ENCODE measurements at regions not wholly inside any gene's neighbourhood (a gene's known extent, or its start where the extent isn't known, plus 50 kb on each side); places are given as distances from the start of the nearest gene placed in this dataset.

DNA sequence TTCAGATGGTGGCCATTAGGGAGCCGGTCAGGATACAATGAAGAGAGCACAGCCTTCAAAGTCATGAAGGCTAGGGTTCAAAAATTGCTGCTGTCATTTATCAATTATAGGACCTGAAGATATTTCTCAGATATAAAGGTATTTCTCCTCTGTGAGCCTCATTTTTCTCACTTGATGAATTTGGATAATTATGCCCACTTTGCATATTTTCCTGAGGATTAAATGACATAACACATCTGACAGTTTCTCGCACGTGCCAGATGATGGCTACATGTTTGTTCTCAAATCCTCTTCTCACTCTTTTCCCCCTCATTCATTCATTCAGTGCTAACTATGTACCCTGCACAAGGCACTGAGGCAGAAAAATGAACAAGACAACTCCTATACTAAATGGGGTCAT is 391.6 kb downstream of the INHBA start (continued):
- TF ChIP-seq, protein P1, sequence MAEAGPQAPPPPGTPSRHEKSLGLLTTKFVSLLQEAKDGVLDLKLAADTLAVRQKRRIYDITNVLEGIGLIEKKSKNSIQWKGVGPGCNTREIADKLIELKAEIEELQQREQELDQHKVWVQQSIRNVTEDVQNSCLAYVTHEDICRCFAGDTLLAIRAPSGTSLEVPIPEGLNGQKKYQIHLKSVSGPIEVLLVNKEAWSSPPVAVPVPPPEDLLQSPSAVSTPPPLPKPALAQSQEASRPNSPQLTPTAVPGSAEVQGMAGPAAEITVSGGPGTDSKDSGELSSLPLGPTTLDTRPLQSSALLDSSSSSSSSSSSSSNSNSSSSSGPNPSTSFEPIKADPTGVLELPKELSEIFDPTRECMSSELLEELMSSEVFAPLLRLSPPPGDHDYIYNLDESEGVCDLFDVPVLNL (IDR thresholded peaks at IDR 0.05; ENCODE audit: low read depth, low read length): no peak
- TF ChIP-seq, protein P2, sequence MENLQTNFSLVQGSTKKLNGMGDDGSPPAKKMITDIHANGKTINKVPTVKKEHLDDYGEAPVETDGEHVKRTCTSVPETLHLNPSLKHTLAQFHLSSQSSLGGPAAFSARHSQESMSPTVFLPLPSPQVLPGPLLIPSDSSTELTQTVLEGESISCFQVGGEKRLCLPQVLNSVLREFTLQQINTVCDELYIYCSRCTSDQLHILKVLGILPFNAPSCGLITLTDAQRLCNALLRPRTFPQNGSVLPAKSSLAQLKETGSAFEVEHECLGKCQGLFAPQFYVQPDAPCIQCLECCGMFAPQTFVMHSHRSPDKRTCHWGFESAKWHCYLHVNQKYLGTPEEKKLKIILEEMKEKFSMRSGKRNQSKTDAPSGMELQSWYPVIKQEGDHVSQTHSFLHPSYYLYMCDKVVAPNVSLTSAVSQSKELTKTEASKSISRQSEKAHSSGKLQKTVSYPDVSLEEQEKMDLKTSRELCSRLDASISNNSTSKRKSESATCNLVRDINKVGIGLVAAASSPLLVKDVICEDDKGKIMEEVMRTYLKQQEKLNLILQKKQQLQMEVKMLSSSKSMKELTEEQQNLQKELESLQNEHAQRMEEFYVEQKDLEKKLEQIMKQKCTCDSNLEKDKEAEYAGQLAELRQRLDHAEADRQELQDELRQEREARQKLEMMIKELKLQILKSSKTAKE (IDR thresholded peaks at IDR 0.05; ENCODE audit: low read depth, poor library complexity, severe bottlenecking): no peak
- no peak for TF ChIP-seq CHD1 (IDR thresholded peaks at IDR 0.05; ENCODE audit: low read depth, low read length)
- TF ChIP-seq TCF3 (IDR thresholded peaks at IDR 0.05; ENCODE audit: borderline replicate concordance, insufficient read depth, low read depth, low read length): no peak
- TF ChIP-seq, protein P3, sequence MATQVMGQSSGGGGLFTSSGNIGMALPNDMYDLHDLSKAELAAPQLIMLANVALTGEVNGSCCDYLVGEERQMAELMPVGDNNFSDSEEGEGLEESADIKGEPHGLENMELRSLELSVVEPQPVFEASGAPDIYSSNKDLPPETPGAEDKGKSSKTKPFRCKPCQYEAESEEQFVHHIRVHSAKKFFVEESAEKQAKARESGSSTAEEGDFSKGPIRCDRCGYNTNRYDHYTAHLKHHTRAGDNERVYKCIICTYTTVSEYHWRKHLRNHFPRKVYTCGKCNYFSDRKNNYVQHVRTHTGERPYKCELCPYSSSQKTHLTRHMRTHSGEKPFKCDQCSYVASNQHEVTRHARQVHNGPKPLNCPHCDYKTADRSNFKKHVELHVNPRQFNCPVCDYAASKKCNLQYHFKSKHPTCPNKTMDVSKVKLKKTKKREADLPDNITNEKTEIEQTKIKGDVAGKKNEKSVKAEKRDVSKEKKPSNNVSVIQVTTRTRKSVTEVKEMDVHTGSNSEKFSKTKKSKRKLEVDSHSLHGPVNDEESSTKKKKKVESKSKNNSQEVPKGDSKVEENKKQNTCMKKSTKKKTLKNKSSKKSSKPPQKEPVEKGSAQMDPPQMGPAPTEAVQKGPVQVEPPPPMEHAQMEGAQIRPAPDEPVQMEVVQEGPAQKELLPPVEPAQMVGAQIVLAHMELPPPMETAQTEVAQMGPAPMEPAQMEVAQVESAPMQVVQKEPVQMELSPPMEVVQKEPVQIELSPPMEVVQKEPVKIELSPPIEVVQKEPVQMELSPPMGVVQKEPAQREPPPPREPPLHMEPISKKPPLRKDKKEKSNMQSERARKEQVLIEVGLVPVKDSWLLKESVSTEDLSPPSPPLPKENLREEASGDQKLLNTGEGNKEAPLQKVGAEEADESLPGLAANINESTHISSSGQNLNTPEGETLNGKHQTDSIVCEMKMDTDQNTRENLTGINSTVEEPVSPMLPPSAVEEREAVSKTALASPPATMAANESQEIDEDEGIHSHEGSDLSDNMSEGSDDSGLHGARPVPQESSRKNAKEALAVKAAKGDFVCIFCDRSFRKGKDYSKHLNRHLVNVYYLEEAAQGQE (IDR thresholded peaks at IDR 0.05; ENCODE audit: low read depth, low read length): no peak
- TF ChIP-seq CBX3 (IDR thresholded peaks at IDR 0.05; ENCODE audit: borderline replicate concordance, low read depth): no peak

DNA sequence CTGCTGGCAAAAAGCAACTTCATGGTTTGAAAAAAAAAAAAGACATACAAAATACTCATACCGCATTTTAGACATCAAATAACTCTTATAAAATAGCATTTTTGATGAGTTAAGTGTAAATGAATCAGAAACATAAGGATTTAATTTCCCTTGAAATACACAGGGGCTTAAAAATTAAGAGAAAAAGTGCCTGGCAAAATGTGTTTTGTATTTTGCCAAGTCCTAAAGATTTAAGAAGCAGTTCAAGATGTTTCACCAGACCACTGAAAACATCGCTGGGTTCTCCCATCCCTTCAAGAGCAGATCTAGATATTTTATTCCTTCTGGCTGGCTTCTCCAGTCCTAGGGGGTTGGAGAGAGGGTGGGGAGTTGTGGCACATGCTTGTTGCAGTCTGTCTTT is 396.4 kb downstream of the INHBA start:
- FAIRE-seq (no peak), DNase-seq (ENCODE audit: low read depth, low spot score) (no peak), ATAC-seq (no peak)
- Histone ChIP-seq H3K27ac (ENCODE audit: control insufficient read depth, insufficient read depth) (no peak overlapping the region), H4K20me1 (ENCODE audit: control insufficient read depth, insufficient read depth) (no peaks in the 10 kb centered on the region), H3K9ac (ENCODE audit: control insufficient read depth, insufficient read depth, low read length) (no peak overlapping the region), H3K4me2 (ENCODE audit: control insufficient read depth, insufficient read depth) (no peak overlapping the region), H3K79me2 (ENCODE audit: control insufficient read depth, insufficient read depth, low read length) (no peaks in the 10 kb centered on the region), H3K4me1 (ENCODE audit: control insufficient read depth, insufficient read depth, low read length) (no peaks in the 10 kb centered on the region), H3K4me3 (no peak overlapping the region), H2AFZ (ENCODE audit: control insufficient read depth, low read depth, low read length) (no peak overlapping the region), H3K27me3 (replicated peaks in 1 of 2; ENCODE audit: control insufficient read depth in 2 of 2, insufficient read depth in 2 of 2, low read length in 1 of 2) (no peaks in the 10 kb centered on the region), H3K36me3 (ENCODE audit: control insufficient read depth in 2 of 2, insufficient read depth in 2 of 2, low read length in 1 of 2) (no peaks in the 10 kb centered on the region), H3K9me3 (replicated peaks; ENCODE audit: control insufficient read depth, insufficient read depth, low read length) (no peaks in the 10 kb centered on the region)
- SMC1A ChIA-PET (ENCODE audit: uncharacterized antibody, unreplicated experiment): no interaction called here
- TF ChIP-seq POLR2AphosphoS2 (IDR thresholded peaks at IDR 0.05; ENCODE audit: low read depth, low read length) (no peak), HDGF (IDR thresholded peaks at IDR 0.05) (no peak), GABPA (IDR thresholded peaks at IDR 0.05; ENCODE audit: low read depth) (no peak), TAF1 (IDR thresholded peaks at IDR 0.05; ENCODE audit: borderline replicate concordance, low read depth, low read length) (no peak), KLF5 (IDR thresholded peaks at IDR 0.05; ENCODE audit: partially characterized antibody) (no peak), CBFB (IDR thresholded peaks at IDR 0.05; ENCODE audit: low read depth) (no peak), NFIC (IDR thresholded peaks at IDR 0.05; ENCODE audit: low read depth, low read length) (no peak)
- TF ChIP-seq, protein P4, sequence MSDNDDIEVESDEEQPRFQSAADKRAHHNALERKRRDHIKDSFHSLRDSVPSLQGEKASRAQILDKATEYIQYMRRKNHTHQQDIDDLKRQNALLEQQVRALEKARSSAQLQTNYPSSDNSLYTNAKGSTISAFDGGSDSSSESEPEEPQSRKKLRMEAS (IDR thresholded peaks at IDR 0.05; ENCODE audit: low read depth, low read length): no peak
- TF ChIP-seq, protein P5, sequence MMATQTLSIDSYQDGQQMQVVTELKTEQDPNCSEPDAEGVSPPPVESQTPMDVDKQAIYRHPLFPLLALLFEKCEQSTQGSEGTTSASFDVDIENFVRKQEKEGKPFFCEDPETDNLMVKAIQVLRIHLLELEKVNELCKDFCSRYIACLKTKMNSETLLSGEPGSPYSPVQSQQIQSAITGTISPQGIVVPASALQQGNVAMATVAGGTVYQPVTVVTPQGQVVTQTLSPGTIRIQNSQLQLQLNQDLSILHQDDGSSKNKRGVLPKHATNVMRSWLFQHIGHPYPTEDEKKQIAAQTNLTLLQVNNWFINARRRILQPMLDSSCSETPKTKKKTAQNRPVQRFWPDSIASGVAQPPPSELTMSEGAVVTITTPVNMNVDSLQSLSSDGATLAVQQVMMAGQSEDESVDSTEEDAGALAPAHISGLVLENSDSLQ (IDR thresholded peaks at IDR 0.05): no peak
- no TSS peak for BruUV-seq (replicated peaks)
- POLR2A ChIA-PET: no interaction called here
- CTCF ChIA-PET: no interaction called here
- intact Hi-C loops (cut with micrococcal nuclease; ENCODE audit: unreplicated experiment) (no loop called here), in situ Hi-C loops (cut with MboI) (no loop called here)
- 50% methylated on average over 2 of the region's 2 CpGs for WGBS (ENCODE audit: insufficient coverage, insufficient replicate concordance, low lambda C conversion rate, missing lambda C conversion rate)
- RAD21 ChIA-PET (ENCODE audit: unreplicated experiment): no interaction called here

All from GM12878 (cell line).